ENCODE measurements at regions not wholly inside any gene's neighbourhood (a gene's known extent, or its start where the extent isn't known, plus 50 kb on each side); places are given as distances from the start of the nearest gene placed in this dataset.

GRCh38 chr6:74676906-74677305 is 528.9 kb downstream of the COL12A1 start:
- no peak for TF ChIP-seq CTCF (IDR thresholded peaks at IDR 0.05; ENCODE audit: insufficient read depth, missing control alignments)
- DNase-seq (ENCODE audit: insufficient read length, low spot score) (no peak), FAIRE-seq (no peak)

- TF ChIP-seq CTCF (IDR thresholded peaks at IDR 0.05; ENCODE audit: insufficient read depth, missing control alignments), result no peak
- FAIRE-seq (no peak), DNase-seq (ENCODE audit: insufficient read length, low spot score) (no peak)
These were observed 531.5 kb downstream of the COL12A1 start for GRCh38 chr6:74674377-74674776.

- no peak for TF ChIP-seq CTCF (IDR thresholded peaks at IDR 0.05; ENCODE audit: insufficient read depth, missing control alignments)
- DNase-seq (ENCODE audit: insufficient read length, low spot score), result no peak
- no peak for FAIRE-seq
These were observed 534.3 kb downstream of the COL12A1 start for GRCh38 chr6:74671558-74672025.

GRCh38 chr6:74658391-74658790 is 547.5 kb downstream of the COL12A1 start:
- FAIRE-seq (no peak), DNase-seq (ENCODE audit: insufficient read length, low spot score) (no peak)
- no peak for TF ChIP-seq CTCF (IDR thresholded peaks at IDR 0.05; ENCODE audit: insufficient read depth, missing control alignments)

GRCh38 chr6:74657931-74658330 is 547.9 kb downstream of the COL12A1 start:
- FAIRE-seq (no peak), DNase-seq (ENCODE audit: insufficient read length, low spot score) (no peak)
- TF ChIP-seq CTCF (IDR thresholded peaks at IDR 0.05; ENCODE audit: insufficient read depth, missing control alignments), result no peak

- TF ChIP-seq CTCF (IDR thresholded peaks at IDR 0.05; ENCODE audit: insufficient read depth, missing control alignments), result no peak
- DNase-seq (ENCODE audit: insufficient read length, low spot score) (no peak), FAIRE-seq (no peak)
These were observed 548.8 kb downstream of the COL12A1 start for GRCh38 chr6:74657011-74657410.

GRCh38 chr6:74656453-74656852 is 549.4 kb downstream of the COL12A1 start:
- DNase-seq (ENCODE audit: insufficient read length, low spot score), result no peak
- TF ChIP-seq CTCF (IDR thresholded peaks at IDR 0.05; ENCODE audit: insufficient read depth, missing control alignments), result no peak

More at GRCh38 chr6:74656453-74656852, 549.4 kb downstream of the COL12A1 start:
- FAIRE-seq, result no peak

All from D721Med (cell line).